PC-9 (cell line): ENCODE measurements at regions not wholly inside any gene's neighbourhood (a gene's known extent, or its start where the extent isn't known, plus 50 kb on each side); places are given as distances from the start of the nearest gene placed in this dataset.

ENCODE experiments used
- BruUV-seq: library from RNA; stranded (reverse); fragments of 400-500 nt; replicated peaks from 2 replicates; lab custom pipeline; 2021; lab: Mats Ljungman, UMichigan
- CTCF ChIA-PET: fragments of 300-600 bp; sonication (Branson Sonifier 250); formaldehyde crosslinking; loops from one replicate; lab custom pipeline; 2022; ENCODE audit warnings: antibody characterized with exemption; lab: Charles Lee
- POLR2A ChIA-PET: fragments of 300-600 bp; sonication (Branson Sonifier 250); formaldehyde crosslinking; loops from one replicate; lab custom pipeline; 2022; ENCODE audit warnings: antibody characterized with exemption; ENCODE audit not compliant: unreplicated experiment; lab: Charles Lee
- DNase-seq, 2 experiments: peaks; one replicate each; pipeline versions ENCODE4 v3.0.0 to v3.0.0-alpha.2; 2015 to 2022; ENCODE audit warnings: mixed read lengths in 1 of 2
- H2AFZ ChIP-seq: fragments of 200-600 bp; sonication (generic); 2 replicates; pipeline ENCODE4 v1.8.1; 2017; ENCODE audit warnings: antibody characterized with exemption
- H3F3A ChIP-seq: fragments of 200-600 bp; sonication (generic); 2 replicates; pipeline ENCODE4 v1.8.1; 2017; ENCODE audit warnings: antibody characterized with exemption, mild to moderate bottlenecking, low read depth; ENCODE audit not compliant: insufficient read depth
- H3K27ac ChIP-seq: fragments of 200-600 bp; sonication (generic); 2 replicates; pipeline ENCODE4 v1.6.1; 2016; ENCODE audit warnings: mixed run types
- H3K27me3 ChIP-seq: fragments of 200-600 bp; sonication (generic); 2 replicates; pipeline ENCODE4 v1.6.1; 2016; ENCODE audit warnings: low read depth, mixed run types; ENCODE audit not compliant: insufficient read depth
- H3K36me3 ChIP-seq: fragments of 200-600 bp; sonication (generic); 2 replicates; pipeline ENCODE4 v1.6.1; 2016; ENCODE audit warnings: low read depth, mixed run types
- H3K4me1 ChIP-seq: fragments of 200-600 bp; sonication (generic); replicated peaks from 2 replicates; pipeline ENCODE4 v1.6.1; 2016; ENCODE audit warnings: mixed run types; ENCODE audit not compliant: insufficient read depth
- H3K4me2 ChIP-seq: fragments of 200-600 bp; sonication (generic); 2 replicates; pipeline ENCODE4 v1.6.1; 2017; ENCODE audit warnings: mixed run types
- H3K4me3 ChIP-seq: fragments of 200-600 bp; sonication (generic); 2 replicates; pipeline ENCODE4 v1.6.1; 2016; ENCODE audit warnings: mixed run types
- H3K79me2 ChIP-seq: fragments of 200-600 bp; sonication (generic); 2 replicates; pipeline ENCODE4 v1.6.1; 2017; ENCODE audit warnings: low read depth, mixed run types
- H3K9me2 ChIP-seq: fragments of 200-600 bp; sonication (generic); 2 replicates; pipeline ENCODE4 v1.8.1; 2017; ENCODE audit warnings: mild to moderate bottlenecking; ENCODE audit not compliant: insufficient read depth
- H3K9me3 ChIP-seq: fragments of 200-600 bp; sonication (generic); 2 replicates; pipeline ENCODE4 v1.8.1; 2016; ENCODE audit warnings: low read depth; ENCODE audit not compliant: insufficient read depth
- H4K20me1 ChIP-seq: fragments of 200-600 bp; sonication (generic); 2 replicates; pipeline ENCODE4 v1.8.1; 2017; ENCODE audit not compliant: insufficient read depth
- EZH2 ChIP-seq: fragments of 200-600 bp; sonication (generic); IDR thresholded peaks from 2 replicates; pipeline ENCODE4 v1.8.0; 2017; ENCODE audit warnings: antibody characterized with exemption, low read depth
- intact Hi-C: fragments of 100-400 bp; cut with micrococcal nuclease; formaldehyde crosslinking; loops from one replicate; pipeline ENCODE4 v1.10.0; 2022; ENCODE audit not compliant: unreplicated experiment
- TF ChIP-seq, protein P1 (sequence below): fragments of 200-600 bp; sonication (generic); conservative IDR thresholded peaks from 2 replicates; pipeline ENCODE4 v1.6.1; 2017; ENCODE audit warnings: mixed run types, antibody characterized with exemption, mild to moderate bottlenecking, moderate library complexity

DNA sequence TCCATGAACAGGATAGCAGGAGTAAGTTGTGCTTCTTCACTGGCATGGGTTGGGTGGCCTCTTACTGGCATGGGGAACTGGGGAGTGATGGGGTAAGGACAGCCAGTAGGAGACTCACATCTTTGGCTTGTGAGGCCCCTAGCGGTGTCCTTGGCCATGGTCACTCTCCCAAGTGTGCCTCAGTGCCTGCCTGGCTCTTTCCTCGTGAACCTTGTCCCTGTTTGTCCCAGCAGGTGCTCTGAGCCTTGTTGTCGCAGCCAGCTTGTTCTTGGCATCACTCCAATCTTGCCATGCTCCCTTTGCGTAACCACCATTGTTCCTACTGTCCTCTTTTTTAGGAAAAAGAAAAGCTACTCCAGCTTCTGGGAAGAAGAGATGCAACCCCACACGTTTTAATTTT lies 53.6 kb upstream of the SDK2 start:
- H3K79me2 ChIP-seq = no peaks in the 10 kb centered on the region
- H3K4me3 ChIP-seq = no peak overlapping the region
- H4K20me1 ChIP-seq = no peaks in the 10 kb centered on the region
- TF ChIP-seq, protein P1, sequence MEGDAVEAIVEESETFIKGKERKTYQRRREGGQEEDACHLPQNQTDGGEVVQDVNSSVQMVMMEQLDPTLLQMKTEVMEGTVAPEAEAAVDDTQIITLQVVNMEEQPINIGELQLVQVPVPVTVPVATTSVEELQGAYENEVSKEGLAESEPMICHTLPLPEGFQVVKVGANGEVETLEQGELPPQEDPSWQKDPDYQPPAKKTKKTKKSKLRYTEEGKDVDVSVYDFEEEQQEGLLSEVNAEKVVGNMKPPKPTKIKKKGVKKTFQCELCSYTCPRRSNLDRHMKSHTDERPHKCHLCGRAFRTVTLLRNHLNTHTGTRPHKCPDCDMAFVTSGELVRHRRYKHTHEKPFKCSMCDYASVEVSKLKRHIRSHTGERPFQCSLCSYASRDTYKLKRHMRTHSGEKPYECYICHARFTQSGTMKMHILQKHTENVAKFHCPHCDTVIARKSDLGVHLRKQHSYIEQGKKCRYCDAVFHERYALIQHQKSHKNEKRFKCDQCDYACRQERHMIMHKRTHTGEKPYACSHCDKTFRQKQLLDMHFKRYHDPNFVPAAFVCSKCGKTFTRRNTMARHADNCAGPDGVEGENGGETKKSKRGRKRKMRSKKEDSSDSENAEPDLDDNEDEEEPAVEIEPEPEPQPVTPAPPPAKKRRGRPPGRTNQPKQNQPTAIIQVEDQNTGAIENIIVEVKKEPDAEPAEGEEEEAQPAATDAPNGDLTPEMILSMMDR = no peak
- TF ChIP-seq EZH2 = no peak
- H3K27ac ChIP-seq = no peak overlapping the region
- DNase-seq = no peak
- H2AFZ ChIP-seq = no peak overlapping the region
- H3F3A ChIP-seq = peaks cover 12% of the 10 kb centered on the region
- H3K27me3 ChIP-seq = peaks cover 57% of the 10 kb centered on the region
- H3K4me2 ChIP-seq = no peak overlapping the region
- intact Hi-C loops = no loop called here
- no peaks in the 10 kb centered on the region for H3K9me2 ChIP-seq
- POLR2A ChIA-PET = no interaction called here
- no peaks in the 10 kb centered on the region; the same call in 1 of the 2 replicates for H3K9me3 ChIP-seq
- BruUV-seq = no TSS peak
- H3K4me1 ChIP-seq = no peaks in the 10 kb centered on the region
- CTCF ChIA-PET = no interaction called here
- no peaks in the 10 kb centered on the region for H3K36me3 ChIP-seq

- H2AFZ ChIP-seq = no peak overlapping the region
- H3K4me3 ChIP-seq = no peak overlapping the region
- H3K4me2 ChIP-seq = no peak overlapping the region
- H3K27ac ChIP-seq = no peak overlapping the region
- H3K36me3 ChIP-seq = no peaks in the 10 kb centered on the region
- CTCF ChIA-PET = no interaction called here
- peaks cover 12% of the 10 kb centered on the region for H3F3A ChIP-seq
- POLR2A ChIA-PET = no interaction called here
- H3K27me3 ChIP-seq = peaks cover 59% of the 10 kb centered on the region
- no peaks in the 10 kb centered on the region; the same call in 1 of the 2 replicates for H3K9me3 ChIP-seq
- BruUV-seq = no TSS peak
- intact Hi-C loops = no loop called here
- H3K9me2 ChIP-seq = no peaks in the 10 kb centered on the region
- H3K4me1 ChIP-seq = no peaks in the 10 kb centered on the region
- no peaks in the 10 kb centered on the region for H3K79me2 ChIP-seq
- H4K20me1 ChIP-seq = no peaks in the 10 kb centered on the region
- DNase-seq = no peak
- TF ChIP-seq, protein P1 = no peak
- no peak for TF ChIP-seq EZH2
Observed at GRCh38 chr17:73698966-73699365, 54.7 kb upstream of the SDK2 start.

DNA sequence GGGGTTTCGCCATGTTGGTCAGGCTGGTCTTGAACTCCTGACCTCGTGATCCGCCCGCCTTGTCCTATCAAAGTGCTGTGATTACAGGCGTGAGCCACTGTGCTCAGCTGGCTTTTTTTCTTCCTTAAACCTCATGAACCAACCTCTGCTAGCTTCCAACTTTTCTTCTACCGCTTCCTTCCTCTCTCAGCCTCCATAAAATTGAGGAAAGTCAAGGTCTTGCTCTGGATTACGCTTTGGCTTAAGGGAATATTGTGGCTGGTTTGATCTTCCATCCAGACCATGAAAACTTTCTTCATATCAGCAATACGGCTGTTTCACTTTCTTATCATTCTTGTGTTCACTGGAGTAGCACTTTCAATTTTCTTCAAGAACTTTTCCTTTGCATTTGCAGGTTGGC lies 57.5 kb upstream of the SDK2 start:
- Histone ChIP-seq H3F3A (peaks cover under 1% of the 10 kb centered on the region), H3K9me3 (no peaks in the 10 kb centered on the region), H4K20me1 (no peaks in the 10 kb centered on the region), H3K36me3 (no peaks in the 10 kb centered on the region), H3K9me2 (no peaks in the 10 kb centered on the region), H3K27me3 (peaks cover 82% of the 10 kb centered on the region), H2AFZ (no peak overlapping the region), H3K4me2 (no peak overlapping the region), H3K4me1 (no peaks in the 10 kb centered on the region), H3K79me2 (no peaks in the 10 kb centered on the region), H3K4me3 (no peak overlapping the region), H3K27ac (no peak overlapping the region)
- BruUV-seq = no TSS peak
- no peak for DNase-seq
- intact Hi-C loops = no loop called here
- TF ChIP-seq EZH2 = no peak
- TF ChIP-seq, protein P1 = no peak
- POLR2A ChIA-PET = no interaction called here
- CTCF ChIA-PET = no interaction called here
